SK-N-MC (cell line): ENCODE measurements at regions not wholly inside any gene's neighbourhood (a gene's known extent, or its start where the extent isn't known, plus 50 kb on each side); places are given as distances from the start of the nearest gene placed in this dataset.

Experiments used
- EZH2 ChIP-seq: fragments of 200-600 bp; sonication (generic); IDR thresholded peaks from one replicate; pipeline ENCODE4 v1.6.1; 2017; ENCODE audit warnings: antibody characterized with exemption
- FOXP2 ChIP-seq: optimal IDR thresholded peaks from 2 replicates; pipeline ENCODE3; 2011; ENCODE audit warnings: mild to moderate bottlenecking, moderate library complexity; ENCODE audit not compliant: insufficient read depth; ENCODE audit errors: extremely low read length, control extremely low read depth

GRCh38 chr9:115241641-115242040 lies 123.7 kb upstream of the TNC start:
- TF ChIP-seq EZH2 = no peak
- TF ChIP-seq FOXP2 = no peak
